ENCODE measurements at regions not wholly inside any gene's neighbourhood (a gene's known extent, or its start where the extent isn't known, plus 50 kb on each side); places are given as distances from the start of the nearest gene placed in this dataset.

- TF ChIP-seq CTCF (IDR thresholded peaks at IDR 0.05; ENCODE audit: extremely low read depth, low read depth, low read length), result no peak
- Histone ChIP-seq H3K79me2 (ENCODE audit: insufficient read depth, low read length) (no peaks in the 10 kb centered on the region), H2AFZ (ENCODE audit: low read length) (no peak overlapping the region), H3K27me3 (ENCODE audit: insufficient read depth, low read length) (no peaks in the 10 kb centered on the region), H3K27ac (ENCODE audit: low read depth, low read length) (no peak overlapping the region), H4K20me1 (ENCODE audit: insufficient read depth, low read length) (no peaks in the 10 kb centered on the region), H3K36me3 (ENCODE audit: insufficient read depth, low read length) (no peaks in the 10 kb centered on the region), H3K4me2 (ENCODE audit: insufficient read depth, low read length) (no peak overlapping the region), H3K9me3 (ENCODE audit: low read depth, low read length) (no peaks in the 10 kb centered on the region), H3K4me3 (ENCODE audit: insufficient read depth, low read length) (no peak overlapping the region), H3K4me1 (ENCODE audit: insufficient read depth, low read length) (no peaks in the 10 kb centered on the region)
- DNase-seq (ENCODE audit: insufficient read length, low spot score, missing footprints), result no peak
Measured at GRCh38 chr15:98385752-98386381, 262.5 kb upstream of the IGF1R start.

GRCh38 chr15:98386561-98386960 lies 261.8 kb upstream of the IGF1R start:
- no peaks in the 10 kb centered on the region for H3K27me3 ChIP-seq (ENCODE audit: insufficient read depth, low read length)
- no peak overlapping the region for H3K27ac ChIP-seq (ENCODE audit: low read depth, low read length)
- no peak overlapping the region for H2AFZ ChIP-seq (ENCODE audit: low read length)
- no peaks in the 10 kb centered on the region for H3K4me1 ChIP-seq (ENCODE audit: insufficient read depth, low read length)
- H4K20me1 ChIP-seq (ENCODE audit: insufficient read depth, low read length), result no peaks in the 10 kb centered on the region
- no peaks in the 10 kb centered on the region for H3K36me3 ChIP-seq (ENCODE audit: insufficient read depth, low read length)
- DNase-seq (ENCODE audit: insufficient read length, low spot score, missing footprints), result no peak
- H3K79me2 ChIP-seq (ENCODE audit: insufficient read depth, low read length), result no peaks in the 10 kb centered on the region
- H3K4me2 ChIP-seq (ENCODE audit: insufficient read depth, low read length), result no peak overlapping the region
- TF ChIP-seq CTCF (IDR thresholded peaks at IDR 0.05; ENCODE audit: extremely low read depth, low read depth, low read length), result no peak
- no peak overlapping the region for H3K4me3 ChIP-seq (ENCODE audit: insufficient read depth, low read length)
- no peaks in the 10 kb centered on the region for H3K9me3 ChIP-seq (ENCODE audit: low read depth, low read length)

- Histone ChIP-seq H3K27ac (ENCODE audit: low read depth, low read length) (no peak overlapping the region), H3K4me2 (ENCODE audit: insufficient read depth, low read length) (no peak overlapping the region), H3K4me3 (ENCODE audit: insufficient read depth, low read length) (no peak overlapping the region), H3K36me3 (ENCODE audit: insufficient read depth, low read length) (no peaks in the 10 kb centered on the region), H3K4me1 (ENCODE audit: insufficient read depth, low read length) (no peaks in the 10 kb centered on the region), H3K9me3 (ENCODE audit: low read depth, low read length) (no peaks in the 10 kb centered on the region), H2AFZ (ENCODE audit: low read length) (no peak overlapping the region), H3K79me2 (ENCODE audit: insufficient read depth, low read length) (no peaks in the 10 kb centered on the region), H3K27me3 (ENCODE audit: insufficient read depth, low read length) (no peaks in the 10 kb centered on the region), H4K20me1 (ENCODE audit: insufficient read depth, low read length) (no peaks in the 10 kb centered on the region)
- TF ChIP-seq CTCF (IDR thresholded peaks at IDR 0.05; ENCODE audit: extremely low read depth, low read depth, low read length), result no peak
- no peak for DNase-seq (ENCODE audit: insufficient read length, low spot score, missing footprints)
Measured at GRCh38 chr15:98387866-98388265, 260.5 kb upstream of the IGF1R start.

GRCh38 chr15:98390946-98391530 lies 257.3 kb upstream of the IGF1R start:
- Histone ChIP-seq H3K9me3 (ENCODE audit: low read depth, low read length) (no peaks in the 10 kb centered on the region), H3K4me3 (ENCODE audit: insufficient read depth, low read length) (no peak overlapping the region), H3K27me3 (ENCODE audit: insufficient read depth, low read length) (no peaks in the 10 kb centered on the region), H3K4me2 (ENCODE audit: insufficient read depth, low read length) (no peak overlapping the region), H3K27ac (ENCODE audit: low read depth, low read length) (no peak overlapping the region), H3K4me1 (ENCODE audit: insufficient read depth, low read length) (no peaks in the 10 kb centered on the region), H4K20me1 (ENCODE audit: insufficient read depth, low read length) (no peaks in the 10 kb centered on the region), H2AFZ (ENCODE audit: low read length) (no peak overlapping the region), H3K36me3 (ENCODE audit: insufficient read depth, low read length) (no peaks in the 10 kb centered on the region), H3K79me2 (ENCODE audit: insufficient read depth, low read length) (no peaks in the 10 kb centered on the region)
- TF ChIP-seq CTCF (IDR thresholded peaks at IDR 0.05; ENCODE audit: extremely low read depth, low read depth, low read length), result no peak
- DNase-seq (ENCODE audit: insufficient read length, low spot score, missing footprints), result no peak

Data from osteoblast (primary cell).